Activated T-helper 2 cell treated with anti-CD3 and anti-CD28 coated beads, Interferon-gamma antibody, Interleukin-2, Interleukin-4, amounts not matched to agents 10 μg/mL and 5 μg/mL and 100 μg/mL, durations not matched to agents 14 hours and 24 hours and 36 hours (primary cell): ENCODE measurements at regions not wholly inside any gene's neighbourhood (a gene's known extent, or its start where the extent isn't known, plus 50 kb on each side); places are given as distances from the start of the nearest gene placed in this dataset.

ENCODE experiments used
- DNase-seq: peaks from one replicate; pipeline ENCODE4 v3.0.0; 2021; ENCODE audit warnings: low spot score
- H3K27ac Mint-ChIP-seq: one replicate; pipeline ENCODE4 v1.8.0; 2021; ENCODE audit warnings: mixed read lengths
- H3K27me3 Mint-ChIP-seq: one replicate; pipeline ENCODE4 v1.8.0; 2021; ENCODE audit warnings: low read depth, mixed read lengths
- H3K36me3 Mint-ChIP-seq: one replicate; pipeline ENCODE4 v1.8.0; 2021; ENCODE audit warnings: low read depth, mixed read lengths
- H3K4me1 Mint-ChIP-seq: one replicate; pipeline ENCODE4 v1.8.0; 2021; ENCODE audit warnings: low read depth, mixed read lengths
- H3K4me3 Mint-ChIP-seq: one replicate; pipeline ENCODE4 v1.8.0; 2021; ENCODE audit warnings: low read depth, mild to moderate bottlenecking, moderate library complexity, mixed read lengths
- H3K9me3 Mint-ChIP-seq: one replicate; pipeline ENCODE4 v1.8.0; 2021; ENCODE audit warnings: mixed read lengths
- intact Hi-C: fragments of 100-400 bp; cut with micrococcal nuclease; formaldehyde crosslinking; loops from one replicate; pipeline ENCODE4 v1.15.1; 2023

GRCh38 chr15:72961346-72961745 is 90.9 kb upstream of the NEO1 start:
- Mint-ChIP-seq H3K4me3 (no peak overlapping the region), H3K4me1 (no peaks in the 10 kb centered on the region), H3K9me3 (no peaks in the 10 kb centered on the region), H3K27me3 (peaks cover 12% of the 10 kb centered on the region), H3K27ac (no peak overlapping the region), H3K36me3 (no peaks in the 10 kb centered on the region)
- DNase-seq = no peak
- intact Hi-C loops = no loop called here

- Mint-ChIP-seq H3K4me3 (no peak overlapping the region), H3K27me3 (peaks cover 9% of the 10 kb centered on the region), H3K27ac (no peak overlapping the region), H3K4me1 (no peaks in the 10 kb centered on the region), H3K9me3 (no peaks in the 10 kb centered on the region), H3K36me3 (no peaks in the 10 kb centered on the region)
- DNase-seq = no peak
- intact Hi-C loops = no loop called here
Observed at GRCh38 chr15:72958634-72959033, 93.6 kb upstream of the NEO1 start.

GRCh38 chr15:72953306-72953705 is 99.0 kb upstream of the NEO1 start:
- DNase-seq = no peak
- intact Hi-C loops = no loop called here
- Mint-ChIP-seq H3K9me3 (no peaks in the 10 kb centered on the region), H3K27ac (no peak overlapping the region), H3K4me3 (no peak overlapping the region), H3K27me3 (peaks cover 5% of the 10 kb centered on the region), H3K36me3 (no peaks in the 10 kb centered on the region), H3K4me1 (no peaks in the 10 kb centered on the region)

- H3K9me3 Mint-ChIP-seq = peaks cover 7% of the 10 kb centered on the region
- DNase-seq = no peak
- H3K4me1 Mint-ChIP-seq = no peaks in the 10 kb centered on the region
- no peak overlapping the region for H3K27ac Mint-ChIP-seq
- H3K4me3 Mint-ChIP-seq = no peak overlapping the region
- peaks cover 5% of the 10 kb centered on the region for H3K27me3 Mint-ChIP-seq
- H3K36me3 Mint-ChIP-seq = no peaks in the 10 kb centered on the region
- intact Hi-C loops = no loop called here
Observed at GRCh38 chr15:72952151-72952550, 100.1 kb upstream of the NEO1 start.

GRCh38 chr15:72948662-72949061 is 103.6 kb upstream of the NEO1 start:
- intact Hi-C loops = no loop called here
- Mint-ChIP-seq H3K9me3 (peaks cover 18% of the 10 kb centered on the region), H3K4me3 (no peak overlapping the region), H3K36me3 (no peaks in the 10 kb centered on the region), H3K4me1 (no peaks in the 10 kb centered on the region), H3K27me3 (peaks cover 4% of the 10 kb centered on the region), H3K27ac (no peak overlapping the region)
- DNase-seq = no peak

- intact Hi-C loops = no loop called here
- Mint-ChIP-seq H3K4me3 (no peak overlapping the region), H3K9me3 (peaks cover 18% of the 10 kb centered on the region), H3K27me3 (peaks cover 4% of the 10 kb centered on the region), H3K36me3 (no peaks in the 10 kb centered on the region), H3K4me1 (no peaks in the 10 kb centered on the region), H3K27ac (no peak overlapping the region)
- DNase-seq = no peak
Observed at GRCh38 chr15:72947709-72948108, 104.6 kb upstream of the NEO1 start.

- Mint-ChIP-seq H3K9me3 (peaks cover 18% of the 10 kb centered on the region), H3K27me3 (peaks cover 4% of the 10 kb centered on the region), H3K27ac (no peak overlapping the region), H3K4me1 (no peaks in the 10 kb centered on the region), H3K4me3 (no peak overlapping the region), H3K36me3 (no peaks in the 10 kb centered on the region)
- intact Hi-C loops = no loop called here
- no peak for DNase-seq
Observed at GRCh38 chr15:72944565-72944964, 107.7 kb upstream of the NEO1 start.

- DNase-seq = no peak
- intact Hi-C loops = no loop called here
- peaks cover 1% of the 10 kb centered on the region for H3K9me3 Mint-ChIP-seq
- no peaks in the 10 kb centered on the region for H3K4me1 Mint-ChIP-seq
- peaks cover 4% of the 10 kb centered on the region for H3K27me3 Mint-ChIP-seq
- H3K36me3 Mint-ChIP-seq = no peaks in the 10 kb centered on the region
- H3K27ac Mint-ChIP-seq = no peak overlapping the region
- H3K4me3 Mint-ChIP-seq = no peak overlapping the region
Observed at GRCh38 chr15:72940229-72940622, 112.0 kb upstream of the NEO1 start.

GRCh38 chr15:72939514-72940228 is 112.6 kb upstream of the NEO1 start:
- H3K27ac Mint-ChIP-seq = no peak overlapping the region
- peaks cover 4% of the 10 kb centered on the region for H3K27me3 Mint-ChIP-seq
- H3K4me1 Mint-ChIP-seq = no peaks in the 10 kb centered on the region
- H3K4me3 Mint-ChIP-seq = no peak overlapping the region
- no peak for DNase-seq
- H3K36me3 Mint-ChIP-seq = no peaks in the 10 kb centered on the region
- no peaks in the 10 kb centered on the region for H3K9me3 Mint-ChIP-seq
- intact Hi-C loops = no loop called here

GRCh38 chr15:72936691-72937679 is 115.3 kb upstream of the NEO1 start:
- H3K4me3 Mint-ChIP-seq = no peak overlapping the region
- no peaks in the 10 kb centered on the region for H3K36me3 Mint-ChIP-seq
- no peaks in the 10 kb centered on the region for H3K9me3 Mint-ChIP-seq
- intact Hi-C loops = no loop called here
- no peaks in the 10 kb centered on the region for H3K4me1 Mint-ChIP-seq
- H3K27me3 Mint-ChIP-seq = peaks cover 3% of the 10 kb centered on the region
- DNase-seq = no peak
- H3K27ac Mint-ChIP-seq = no peak overlapping the region

GRCh38 chr15:72936237-72936636 is 116.0 kb upstream of the NEO1 start:
- no peaks in the 10 kb centered on the region for H3K36me3 Mint-ChIP-seq
- H3K9me3 Mint-ChIP-seq = no peaks in the 10 kb centered on the region
- DNase-seq = no peak
- H3K27ac Mint-ChIP-seq = no peak overlapping the region
- H3K27me3 Mint-ChIP-seq = peaks cover 5% of the 10 kb centered on the region
- intact Hi-C loops = no loop called here
- no peak overlapping the region for H3K4me3 Mint-ChIP-seq
- no peaks in the 10 kb centered on the region for H3K4me1 Mint-ChIP-seq

- no peak for DNase-seq
- intact Hi-C loops = no loop called here
- no peaks in the 10 kb centered on the region for H3K4me1 Mint-ChIP-seq
- H3K9me3 Mint-ChIP-seq = no peaks in the 10 kb centered on the region
- H3K36me3 Mint-ChIP-seq = no peaks in the 10 kb centered on the region
- H3K4me3 Mint-ChIP-seq = no peak overlapping the region
- H3K27me3 Mint-ChIP-seq = peaks cover 6% of the 10 kb centered on the region
- H3K27ac Mint-ChIP-seq = no peak overlapping the region
Observed at GRCh38 chr15:72935521-72935920, 116.7 kb upstream of the NEO1 start.

GRCh38 chr15:72934921-72935320 is 117.3 kb upstream of the NEO1 start:
- no peak overlapping the region for H3K4me3 Mint-ChIP-seq
- DNase-seq = no peak
- peaks cover 12% of the 10 kb centered on the region for H3K27me3 Mint-ChIP-seq
- H3K9me3 Mint-ChIP-seq = no peaks in the 10 kb centered on the region
- no peak overlapping the region for H3K27ac Mint-ChIP-seq
- no peaks in the 10 kb centered on the region for H3K4me1 Mint-ChIP-seq
- no peaks in the 10 kb centered on the region for H3K36me3 Mint-ChIP-seq
- intact Hi-C loops = no loop called here
